Astrocyte (in vitro differentiated cells and primary cell): ENCODE measurements at regions not wholly inside any gene's neighbourhood (a gene's known extent, or its start where the extent isn't known, plus 50 kb on each side); places are given as distances from the start of the nearest gene placed in this dataset.

Experiments used
- DNase-seq: peaks from one replicate; pipeline ENCODE4 v3.0.0-alpha.2; 2010; ENCODE audit warnings: low read depth
- FAIRE-seq: peaks from 2 replicates; lab custom pipeline; 2011; peaks lifted over from hg19 to GRCh38; lab: Jason Lieb, UNC
- H2AFZ ChIP-seq: 2 replicates; pipeline ENCODE4 v1.6.0; 2012; ENCODE audit warnings: low read depth, low read length, inconsistent platforms
- H3K27ac ChIP-seq: 2 replicates; pipeline ENCODE4 v1.5.1; 2011; ENCODE audit warnings: low read depth, low read length, inconsistent platforms
- H3K27me3 ChIP-seq: 2 replicates; pipeline ENCODE4 v1.6.0; 2011; ENCODE audit warnings: low read length, inconsistent platforms; ENCODE audit not compliant: insufficient read depth
- H3K36me3 ChIP-seq: 2 replicates; pipeline ENCODE4 v1.5.1; 2011; ENCODE audit warnings: low read length, inconsistent platforms; ENCODE audit not compliant: insufficient read depth
- H3K4me1 ChIP-seq: 2 replicates; pipeline ENCODE4 v1.5.1; 2011; ENCODE audit warnings: low read length, inconsistent platforms; ENCODE audit not compliant: insufficient read depth
- H3K4me2 ChIP-seq: 2 replicates; pipeline ENCODE4 v1.6.0; 2012; ENCODE audit warnings: low read length, inconsistent platforms
- H3K4me3 ChIP-seq: 2 replicates; pipeline ENCODE4 v1.5.1; 2011; ENCODE audit warnings: low read depth, mild to moderate bottlenecking, low read length, inconsistent platforms; ENCODE audit not compliant: insufficient read depth
- H3K79me2 ChIP-seq: 2 replicates; pipeline ENCODE4 v1.6.0; 2012; ENCODE audit warnings: mild to moderate bottlenecking, low read length, inconsistent platforms; ENCODE audit not compliant: insufficient read depth
- H3K9ac ChIP-seq: 2 replicates; pipeline ENCODE4 v1.6.0; 2012; ENCODE audit warnings: mild to moderate bottlenecking, low read length, inconsistent platforms
- H3K9me3 ChIP-seq: 2 replicates; pipeline ENCODE4 v1.5.1; 2012; ENCODE audit warnings: low read depth, mild to moderate bottlenecking, low read length, inconsistent platforms; ENCODE audit not compliant: insufficient read depth
- H4K20me1 ChIP-seq: 2 replicates; pipeline ENCODE4 v1.6.0; 2012; ENCODE audit warnings: low read length, inconsistent platforms; ENCODE audit not compliant: insufficient read depth
- H3K27ac Mint-ChIP-seq: one replicate; pipeline ENCODE4 v1.8.0; 2021; ENCODE audit warnings: mild to moderate bottlenecking, mixed read lengths; ENCODE audit not compliant: unreplicated experiment
- H3K27me3 Mint-ChIP-seq: one replicate; pipeline ENCODE4 v1.8.0; 2021; ENCODE audit warnings: low read depth, mixed read lengths; ENCODE audit not compliant: unreplicated experiment
- H3K36me3 Mint-ChIP-seq: one replicate; pipeline ENCODE4 v1.8.0; 2021; ENCODE audit warnings: low read depth, mixed read lengths; ENCODE audit not compliant: unreplicated experiment
- H3K4me1 Mint-ChIP-seq: one replicate; pipeline ENCODE4 v1.8.0; 2021; ENCODE audit warnings: low read depth, mixed read lengths; ENCODE audit not compliant: unreplicated experiment
- H3K4me3 Mint-ChIP-seq: one replicate; pipeline ENCODE4 v1.8.0; 2021; ENCODE audit warnings: mild to moderate bottlenecking, moderate library complexity, mixed read lengths; ENCODE audit not compliant: unreplicated experiment
- H3K9me3 Mint-ChIP-seq: one replicate; pipeline ENCODE4 v1.8.0; 2021; ENCODE audit warnings: mild to moderate bottlenecking, mixed read lengths; ENCODE audit not compliant: unreplicated experiment
- CTCF ChIP-seq: IDR thresholded peaks from 2 replicates; pipeline ENCODE4 v1.5.1; 2011; ENCODE audit warnings: low read depth, mild to moderate bottlenecking, inconsistent platforms, low read length, moderate library complexity; ENCODE audit not compliant: insufficient read depth
- EZH2 ChIP-seq: IDR thresholded peaks from 2 replicates; pipeline ENCODE4 v1.6.1; 2012; ENCODE audit warnings: mild to moderate bottlenecking, low read length, inconsistent platforms; ENCODE audit not compliant: insufficient read depth

- no peaks in the 10 kb centered on the region for H3K4me1 ChIP-seq
- Mint-ChIP-seq H3K36me3 (no peaks in the 10 kb centered on the region), H3K27ac (no peak overlapping the region), H3K4me3 (no peak overlapping the region), H3K4me1 (no peaks in the 10 kb centered on the region), H3K27me3 (no peaks in the 10 kb centered on the region), H3K9me3 (no peaks in the 10 kb centered on the region)
- no peak for DNase-seq
- no peak overlapping the region for H2AFZ ChIP-seq
- TF ChIP-seq EZH2 (no peak), CTCF (no peak)
- no peaks in the 10 kb centered on the region for H3K9me3 ChIP-seq
- no peaks in the 10 kb centered on the region for H3K36me3 ChIP-seq
- no peak overlapping the region for H3K4me3 ChIP-seq
- no peaks in the 10 kb centered on the region for H3K79me2 ChIP-seq
- H3K27ac ChIP-seq = no peak overlapping the region
- no peak overlapping the region for H3K9ac ChIP-seq
- H3K27me3 ChIP-seq = no peaks in the 10 kb centered on the region
- no peak for FAIRE-seq
- H4K20me1 ChIP-seq = no peaks in the 10 kb centered on the region
- no peak overlapping the region for H3K4me2 ChIP-seq
Measured at GRCh38 chr7:115701141-115701540, 329.4 kb downstream of the TFEC start.

- no peak overlapping the region for H3K4me2 ChIP-seq
- H3K27me3 Mint-ChIP-seq = no peaks in the 10 kb centered on the region
- no peaks in the 10 kb centered on the region for H3K4me1 Mint-ChIP-seq
- no peak overlapping the region for H3K4me3 ChIP-seq
- TF ChIP-seq CTCF (no peak), EZH2 (no peak)
- no peak for FAIRE-seq
- no peaks in the 10 kb centered on the region for H3K9me3 ChIP-seq
- H3K79me2 ChIP-seq = no peaks in the 10 kb centered on the region
- no peak overlapping the region for H3K27ac ChIP-seq
- no peaks in the 10 kb centered on the region for H4K20me1 ChIP-seq
- H3K36me3 Mint-ChIP-seq = no peaks in the 10 kb centered on the region
- H3K27me3 ChIP-seq = no peaks in the 10 kb centered on the region
- no peak overlapping the region for H3K27ac Mint-ChIP-seq
- no peaks in the 10 kb centered on the region for H3K4me1 ChIP-seq
- H2AFZ ChIP-seq = no peak overlapping the region
- H3K36me3 ChIP-seq = no peaks in the 10 kb centered on the region
- no peak overlapping the region for H3K9ac ChIP-seq
- no peak for DNase-seq
- H3K9me3 Mint-ChIP-seq = no peaks in the 10 kb centered on the region
- no peak overlapping the region for H3K4me3 Mint-ChIP-seq
Measured at GRCh38 chr7:115694424-115694823, 336.1 kb downstream of the TFEC start.

GRCh38 chr7:115693779-115694178 is 336.8 kb downstream of the TFEC start:
- Histone ChIP-seq H3K4me2 (no peak overlapping the region), H3K79me2 (no peaks in the 10 kb centered on the region), H3K36me3 (no peaks in the 10 kb centered on the region), H3K4me1 (no peaks in the 10 kb centered on the region), H3K27me3 (no peaks in the 10 kb centered on the region), H2AFZ (no peak overlapping the region), H3K4me3 (no peak overlapping the region), H3K27ac (no peak overlapping the region), H4K20me1 (no peaks in the 10 kb centered on the region), H3K9ac (no peak overlapping the region), H3K9me3 (no peaks in the 10 kb centered on the region)
- no peak for DNase-seq
- FAIRE-seq = no peak
- H3K4me1 Mint-ChIP-seq = no peaks in the 10 kb centered on the region
- H3K36me3 Mint-ChIP-seq = no peaks in the 10 kb centered on the region
- no peaks in the 10 kb centered on the region for H3K9me3 Mint-ChIP-seq
- TF ChIP-seq EZH2 (no peak), CTCF (no peak)
- no peak overlapping the region for H3K4me3 Mint-ChIP-seq
- no peaks in the 10 kb centered on the region for H3K27me3 Mint-ChIP-seq
- H3K27ac Mint-ChIP-seq = no peak overlapping the region
